ENCODE measurements at regions not wholly inside any gene's neighbourhood (a gene's known extent, or its start where the extent isn't known, plus 50 kb on each side); places are given as distances from the start of the nearest gene placed in this dataset.
"Not testable (repeated sequence)": the region's sequence is repeated elsewhere in the genome, so short reads cannot be mapped to it uniquely, and the experiment has no call there.

DNA sequence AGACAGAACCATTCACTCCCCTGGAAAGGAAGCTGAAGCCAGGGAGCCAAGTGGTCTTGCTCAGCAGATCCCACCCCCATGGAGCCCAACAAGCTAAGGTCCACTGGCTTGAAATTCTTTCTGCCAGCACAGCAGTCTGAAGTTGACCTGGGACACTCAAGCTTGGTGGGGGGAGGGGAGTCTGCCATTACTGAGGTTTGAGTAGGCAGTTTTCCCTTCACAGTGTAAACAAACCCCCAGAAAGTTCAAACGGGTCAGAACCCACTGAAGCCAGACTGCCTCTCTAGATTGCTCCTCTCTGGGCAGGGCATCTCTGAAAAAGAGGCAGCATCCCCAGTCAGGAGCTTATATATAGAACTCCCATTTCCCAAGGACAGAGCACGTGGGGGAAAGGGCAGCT, 72.8 kb upstream of the NECTIN3 start:
- DNase-seq: peak; percentile 43

DNA sequence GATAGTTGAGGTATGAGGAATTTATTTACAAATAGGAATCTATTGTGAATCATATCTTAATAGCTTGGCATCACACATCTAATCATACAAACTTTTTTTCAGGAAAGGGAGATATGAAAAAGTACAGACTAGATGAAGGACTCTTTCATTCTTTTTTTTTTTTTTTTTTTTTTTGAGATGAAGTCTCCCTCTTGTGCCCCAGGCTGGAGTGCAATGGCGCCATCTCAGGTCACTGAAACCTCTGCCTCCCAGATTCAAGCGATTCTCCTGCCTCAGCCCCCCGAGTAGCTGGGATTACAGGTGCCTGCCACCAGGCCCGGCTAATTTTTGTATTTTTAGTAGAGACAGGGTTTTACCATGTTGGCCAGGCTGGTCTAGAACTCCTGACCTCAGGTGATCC, 65.1 kb upstream of the NECTIN3 start:
- not testable (repeated sequence) for DNase-seq

DNA sequence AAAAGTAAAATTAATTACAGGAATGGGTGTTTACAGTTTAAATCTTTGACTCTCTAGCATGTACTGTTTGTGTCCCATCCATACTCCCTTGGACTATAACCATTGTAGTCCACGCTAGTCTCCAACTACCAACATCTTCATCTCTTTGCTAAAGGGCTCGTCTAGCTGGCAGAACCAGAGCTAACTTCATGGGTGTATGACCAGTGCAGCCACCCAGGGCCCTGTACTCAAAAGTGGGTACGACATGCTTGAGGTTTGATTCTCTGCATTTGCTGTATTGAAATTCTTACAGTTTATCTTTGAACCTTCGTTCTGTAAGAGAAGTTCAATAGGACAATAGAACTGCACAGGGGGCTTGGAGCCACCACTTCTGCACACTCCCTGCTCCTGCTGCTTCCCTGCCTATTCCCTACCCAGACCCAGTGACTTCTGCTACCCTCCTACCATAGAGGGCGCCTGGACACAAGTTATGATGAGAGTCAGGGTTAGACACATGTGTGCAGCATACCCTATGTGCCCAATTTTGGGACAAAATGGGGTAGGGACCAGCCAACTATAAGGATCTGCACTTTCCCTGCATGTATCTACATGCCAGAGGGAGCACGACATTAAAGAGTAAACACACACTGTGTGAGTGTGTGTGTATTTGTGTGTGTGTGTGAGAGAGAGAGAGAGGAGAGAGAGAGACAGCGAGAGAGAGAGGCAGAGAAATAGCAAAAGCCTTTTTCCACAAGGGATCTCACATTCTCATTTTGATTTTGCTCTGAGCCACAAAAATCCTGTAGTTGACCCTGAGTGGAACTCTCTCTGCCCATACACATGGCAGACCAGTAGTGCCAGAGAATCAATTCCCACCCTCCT, 59.0 kb upstream of the NECTIN3 start:
- no peak for DNase-seq
